Astrocyte (in vitro differentiated cells and primary cell): ENCODE measurements at regions not wholly inside any gene's neighbourhood (a gene's known extent, or its start where the extent isn't known, plus 50 kb on each side); places are given as distances from the start of the nearest gene placed in this dataset.

ENCODE experiments used
- CTCF ChIP-seq: IDR thresholded peaks from 2 replicates; pipeline ENCODE4 v1.5.1; 2011; ENCODE audit warnings: low read depth, mild to moderate bottlenecking, inconsistent platforms, low read length, moderate library complexity; ENCODE audit not compliant: insufficient read depth
- EZH2 ChIP-seq: IDR thresholded peaks from 2 replicates; pipeline ENCODE4 v1.6.1; 2012; ENCODE audit warnings: mild to moderate bottlenecking, low read length, inconsistent platforms; ENCODE audit not compliant: insufficient read depth

- TF ChIP-seq CTCF (no peak), EZH2 (no peak)
These were observed 119.0 kb upstream of the RHOBTB1 start for GRCh38 chr10:61063034-61063433.
